Endodermal cell (in vitro differentiated cells): ENCODE measurements at regions not wholly inside any gene's neighbourhood (a gene's known extent, or its start where the extent isn't known, plus 50 kb on each side); places are given as distances from the start of the nearest gene placed in this dataset.
A peak's percentile ranks its signal among the peaks of the same experiment; 100 is the strongest.

ENCODE experiments used
- DNase-seq: peaks from one replicate; pipeline ENCODE4 v3.0.0-alpha.2; 2017
- H3K27ac ChIP-seq: 2 replicates; pipeline ENCODE4 v1.5.1; 2013; ENCODE audit warnings: mild to moderate bottlenecking, low read depth, low read length, moderate library complexity
- H3K27me3 ChIP-seq: 2 replicates; pipeline ENCODE4 v1.6.1; 2013; ENCODE audit warnings: mild to moderate bottlenecking, low read length, moderate library complexity; ENCODE audit not compliant: insufficient read depth, control insufficient read depth, poor library complexity, severe bottlenecking
- H3K36me3 ChIP-seq: 2 replicates; pipeline ENCODE4 v1.7.0; 2013; ENCODE audit warnings: mild to moderate bottlenecking, low read length, moderate library complexity; ENCODE audit not compliant: control insufficient read depth, insufficient read depth
- H3K4me1 ChIP-seq: one replicate; pipeline ENCODE4 v1.7.0; 2013; ENCODE audit warnings: low read length; ENCODE audit not compliant: control insufficient read depth, insufficient read depth
- H3K4me3 ChIP-seq: 2 replicates; pipeline ENCODE4 v1.5.1; 2013; ENCODE audit warnings: mild to moderate bottlenecking, low read length, moderate library complexity
- H3K9ac ChIP-seq: 2 replicates; pipeline ENCODE4 v1.6.1; 2013; ENCODE audit warnings: mild to moderate bottlenecking, low read length, moderate library complexity; ENCODE audit not compliant: poor library complexity, severe bottlenecking; ENCODE audit errors: extremely low read depth
- H3K9me3 ChIP-seq: 2 replicates; pipeline ENCODE4 v1.6.1; 2013; ENCODE audit warnings: mild to moderate bottlenecking, low read length, moderate library complexity; ENCODE audit not compliant: control insufficient read depth
- H3K27ac Mint-ChIP-seq: 2 replicates; pipeline ENCODE4 v1.8.0; 2020; ENCODE audit warnings: mixed read lengths
- H3K27me3 Mint-ChIP-seq: 2 replicates; pipeline ENCODE4 v1.8.0; 2021; ENCODE audit warnings: mild to moderate bottlenecking, mixed read lengths; ENCODE audit not compliant: insufficient read depth
- H3K36me3 Mint-ChIP-seq: 2 replicates; pipeline ENCODE4 v1.8.0; 2020; ENCODE audit warnings: low read depth, mixed read lengths
- H3K4me1 Mint-ChIP-seq: 2 replicates; pipeline ENCODE4 v1.8.0; 2020; ENCODE audit warnings: mixed read lengths
- H3K4me3 Mint-ChIP-seq: 2 replicates; pipeline ENCODE4 v1.8.0; 2020; ENCODE audit warnings: mild to moderate bottlenecking, moderate library complexity, mixed read lengths
- H3K9me3 Mint-ChIP-seq: 2 replicates; pipeline ENCODE4 v1.8.0; 2020; ENCODE audit warnings: mild to moderate bottlenecking, mixed read lengths
- CTCF ChIP-seq: fragments of 200-600 bp; sonication (generic); conservative IDR thresholded peaks from 2 replicates; pipeline ENCODE4 v1.5.0; 2021; ENCODE audit warnings: antibody characterized with exemption, mild to moderate bottlenecking
- WGBS, 2 experiments: methylation state at CpG; one replicate each; pipeline versions ENCODE4 v1.1.5 to v1.1.7; 2013; ENCODE audit warnings: missing lambda C conversion rate in 2 of 2, mixed read lengths in 1 of 2; ENCODE audit not compliant: insufficient coverage in 1 of 2, insufficient read length in 1 of 2; 5-methylcytosine and 5-hydroxymethylcytosine counted together

- no peaks in the 10 kb centered on the region for H3K36me3 ChIP-seq
- Mint-ChIP-seq H3K36me3 (no peaks in the 10 kb centered on the region), H3K27me3 (peaks cover 7% of the 10 kb centered on the region), H3K4me3 (no peak overlapping the region), H3K9me3 (peaks cover 8% of the 10 kb centered on the region), H3K4me1 (no peaks in the 10 kb centered on the region), H3K27ac (no peak overlapping the region)
- no peaks in the 10 kb centered on the region for H3K9me3 ChIP-seq
- H3K9ac ChIP-seq = no peak overlapping the region
- H3K27ac ChIP-seq = no peak overlapping the region
- no peak for TF ChIP-seq CTCF
- no peak overlapping the region for H3K4me3 ChIP-seq
- 91 to 96% methylated on average over 11 to 13 of the region's 13 CpGs for WGBS, 2 experiments
- DNase-seq = peak; percentile 19
- H3K4me1 ChIP-seq = no peaks in the 10 kb centered on the region
- no peaks in the 10 kb centered on the region for H3K27me3 ChIP-seq
These were observed 104.6 kb downstream of the SOX1 start for GRCh38 chr13:112171570-112171965.

- no peak overlapping the region for H3K9ac ChIP-seq
- Mint-ChIP-seq H3K9me3 (peaks cover 8% of the 10 kb centered on the region), H3K27ac (no peak overlapping the region), H3K4me1 (no peaks in the 10 kb centered on the region), H3K27me3 (peaks cover 7% of the 10 kb centered on the region), H3K4me3 (no peak overlapping the region), H3K36me3 (no peaks in the 10 kb centered on the region)
- 76 to 87% methylated on average over 4 to 9 of the region's 9 CpGs for WGBS, 2 experiments
- H3K4me3 ChIP-seq = no peak overlapping the region
- TF ChIP-seq CTCF = no peak
- no peaks in the 10 kb centered on the region for H3K36me3 ChIP-seq
- H3K4me1 ChIP-seq = no peaks in the 10 kb centered on the region
- peak; percentile 26 for DNase-seq
- H3K27ac ChIP-seq = no peak overlapping the region
- no peaks in the 10 kb centered on the region for H3K9me3 ChIP-seq
- H3K27me3 ChIP-seq = no peaks in the 10 kb centered on the region
These were observed 105.1 kb downstream of the SOX1 start for GRCh38 chr13:112172017-112172416.

- Histone ChIP-seq H3K27me3 (no peaks in the 10 kb centered on the region), H3K36me3 (no peaks in the 10 kb centered on the region), H3K4me1 (no peaks in the 10 kb centered on the region), H3K4me3 (no peak overlapping the region), H3K9me3 (no peaks in the 10 kb centered on the region), H3K9ac (no peak overlapping the region), H3K27ac (no peak overlapping the region)
- Mint-ChIP-seq H3K9me3 (peaks cover 8% of the 10 kb centered on the region), H3K4me1 (no peaks in the 10 kb centered on the region), H3K4me3 (no peak overlapping the region), H3K27me3 (peaks cover 7% of the 10 kb centered on the region), H3K36me3 (no peaks in the 10 kb centered on the region), H3K27ac (no peak overlapping the region)
- no peak for TF ChIP-seq CTCF
- DNase-seq = peak; percentile 25
- 84 to 86% methylated on average over 10 to 18 of the region's 18 CpGs for WGBS, 2 experiments
These were observed 105.8 kb downstream of the SOX1 start for GRCh38 chr13:112172641-112173251.
